ENCODE measurements at regions not wholly inside any gene's neighbourhood (a gene's known extent, or its start where the extent isn't known, plus 50 kb on each side); places are given as distances from the start of the nearest gene placed in this dataset.

DNA sequence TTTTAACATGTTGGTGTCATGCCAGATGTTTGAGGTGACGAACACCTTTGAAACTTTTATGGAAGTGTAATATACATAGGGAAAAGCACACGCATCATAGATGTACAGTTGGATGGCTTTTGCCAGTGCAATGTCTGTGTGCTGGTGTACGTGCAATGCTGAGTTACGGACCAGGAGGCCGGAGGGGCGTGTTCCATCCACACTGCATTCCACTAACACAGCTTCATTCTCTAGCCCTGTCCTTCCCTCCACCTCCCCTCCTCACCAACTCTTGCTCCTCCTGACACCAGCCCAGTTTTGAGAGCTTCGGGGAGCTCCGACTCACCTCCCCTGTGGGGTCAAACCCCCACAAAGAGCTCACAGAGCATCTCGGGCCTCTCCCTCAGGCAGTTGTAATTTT, 358.8 kb downstream of the C16orf95 start:
- DNase-seq (ENCODE audit: low spot score), result no peak

DNA sequence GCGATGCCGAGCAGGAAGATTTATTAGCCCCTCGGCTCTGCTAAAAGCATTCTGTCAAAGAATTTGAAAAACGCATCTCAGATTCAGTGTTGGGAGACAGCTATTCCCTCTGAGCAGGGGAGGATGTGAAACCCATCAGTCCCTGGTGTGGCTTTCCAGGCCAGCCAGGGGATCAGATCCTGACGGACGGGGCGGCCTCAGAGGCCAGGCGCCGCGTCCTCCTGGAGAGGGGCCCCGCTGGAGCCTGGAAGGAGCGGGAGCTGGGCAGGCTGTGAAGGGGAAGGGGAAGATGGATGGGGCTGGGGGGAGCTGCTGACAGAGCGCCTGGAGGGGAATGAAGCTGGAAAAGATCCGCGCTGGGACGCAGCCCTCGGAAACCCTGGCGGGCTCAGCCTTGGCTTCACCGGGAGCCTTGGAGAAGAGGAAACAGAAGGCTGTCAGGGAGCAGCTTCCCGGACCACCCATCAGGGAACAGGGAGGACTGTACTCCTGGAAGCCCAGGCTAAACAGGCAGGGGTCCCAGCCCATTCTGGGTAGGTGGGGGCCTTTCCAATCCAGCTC, 358.0 kb downstream of the C16orf95 start:
- DNase-seq (ENCODE audit: low spot score), result no peak

DNA sequence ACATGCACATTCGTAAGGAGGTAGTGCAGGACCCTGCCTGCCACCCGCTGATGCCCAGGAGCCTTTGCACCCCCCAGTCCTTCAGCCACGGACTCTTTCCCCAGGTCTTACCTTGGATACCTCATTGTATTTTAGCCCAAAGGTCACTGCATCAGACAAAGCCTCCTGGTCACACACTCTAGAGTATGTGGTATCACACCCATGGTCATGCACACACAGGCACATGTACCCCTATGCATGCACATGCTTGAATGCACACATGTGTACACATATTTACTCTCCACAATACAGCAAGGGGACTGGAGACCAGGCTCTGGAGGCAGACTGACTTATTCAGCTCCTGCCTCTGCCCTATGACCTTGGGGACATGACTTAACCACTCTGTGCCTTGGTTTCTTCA, 357.5 kb downstream of the C16orf95 start:
- no peak for DNase-seq (ENCODE audit: low spot score)

DNA sequence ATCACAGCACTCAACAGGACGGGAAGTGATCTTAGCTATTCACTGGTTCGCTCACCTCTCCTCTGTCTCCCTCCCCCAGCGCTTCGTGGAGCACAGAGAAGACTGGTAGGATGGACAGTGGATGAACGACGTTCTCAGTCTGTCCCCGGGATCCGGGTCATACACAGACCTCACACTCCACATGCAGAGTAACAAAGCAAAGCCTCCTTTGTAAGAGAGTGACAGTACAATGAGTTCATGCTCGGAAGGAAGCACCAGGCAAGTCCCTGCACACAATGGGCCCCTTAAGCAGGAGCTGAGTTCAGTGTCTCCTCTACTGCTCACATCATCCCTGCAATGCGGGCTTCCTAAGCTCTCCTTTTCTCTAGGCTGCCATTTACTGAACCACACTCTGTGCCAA, 356.9 kb downstream of the C16orf95 start:
- DNase-seq (ENCODE audit: low spot score), result no peak

DNA sequence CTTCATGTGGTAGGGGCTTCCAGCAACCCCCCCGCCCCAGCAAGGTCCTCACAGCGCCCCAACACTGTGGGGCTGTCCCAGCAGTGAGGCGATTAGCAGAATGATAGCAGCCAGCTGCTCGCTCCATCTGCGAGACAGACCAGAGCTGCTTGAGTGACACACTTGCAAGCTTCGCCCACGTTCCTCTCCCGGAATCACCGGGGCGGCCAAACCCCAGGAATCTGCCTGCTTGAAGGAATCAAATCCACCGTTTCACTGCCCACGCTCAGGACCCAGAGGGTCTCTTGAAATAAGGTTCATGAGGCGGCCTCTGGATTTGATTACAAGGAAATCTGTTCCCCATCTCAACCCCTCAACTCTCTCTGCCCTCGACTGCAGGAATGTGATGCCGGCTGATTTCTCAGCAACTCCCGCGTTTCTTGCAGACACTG, 356.0 kb downstream of the C16orf95 start:
- no peak for DNase-seq (ENCODE audit: low spot score)

DNA sequence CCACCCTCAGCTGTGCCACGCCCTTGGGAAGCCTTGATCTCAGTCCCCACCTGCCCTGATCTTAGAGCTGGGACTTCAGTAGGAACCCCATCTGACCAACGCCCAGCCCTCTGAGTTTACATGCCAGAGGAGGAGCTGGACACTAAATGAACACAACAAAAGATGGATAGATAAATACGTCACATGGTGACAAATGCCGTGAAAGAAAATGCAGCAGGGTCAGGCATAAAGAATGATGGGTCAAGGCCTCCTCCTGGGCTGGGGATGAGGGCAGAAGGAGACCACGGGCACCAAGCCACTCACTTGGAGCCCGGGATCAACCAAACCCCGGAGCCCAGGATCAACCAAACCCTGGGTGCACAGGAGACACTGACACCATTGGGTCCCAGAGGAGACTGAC, 354.9 kb downstream of the C16orf95 start:
- no peak for DNase-seq (ENCODE audit: low spot score)

DNA sequence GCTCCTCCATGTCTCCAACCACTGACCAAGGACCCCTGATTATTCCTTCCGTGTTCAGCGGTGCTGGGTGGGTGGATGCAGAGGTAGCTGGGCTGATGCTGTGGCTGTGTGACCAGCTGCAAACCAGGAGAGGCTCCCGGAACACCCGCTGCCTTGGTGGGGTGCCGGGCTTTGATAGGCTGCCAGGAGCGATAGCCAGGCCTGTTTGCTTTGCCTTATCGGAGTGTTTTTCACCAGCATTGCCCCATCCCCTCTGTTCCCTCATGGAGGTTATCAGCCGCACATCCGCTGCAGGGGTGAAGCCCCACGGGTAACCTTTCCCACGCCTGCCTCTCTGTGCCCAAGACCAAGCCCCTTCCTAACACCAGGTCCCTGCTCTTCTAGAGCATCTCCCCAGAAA, 354.3 kb downstream of the C16orf95 start:
- DNase-seq (ENCODE audit: low spot score), result no peak

DNA sequence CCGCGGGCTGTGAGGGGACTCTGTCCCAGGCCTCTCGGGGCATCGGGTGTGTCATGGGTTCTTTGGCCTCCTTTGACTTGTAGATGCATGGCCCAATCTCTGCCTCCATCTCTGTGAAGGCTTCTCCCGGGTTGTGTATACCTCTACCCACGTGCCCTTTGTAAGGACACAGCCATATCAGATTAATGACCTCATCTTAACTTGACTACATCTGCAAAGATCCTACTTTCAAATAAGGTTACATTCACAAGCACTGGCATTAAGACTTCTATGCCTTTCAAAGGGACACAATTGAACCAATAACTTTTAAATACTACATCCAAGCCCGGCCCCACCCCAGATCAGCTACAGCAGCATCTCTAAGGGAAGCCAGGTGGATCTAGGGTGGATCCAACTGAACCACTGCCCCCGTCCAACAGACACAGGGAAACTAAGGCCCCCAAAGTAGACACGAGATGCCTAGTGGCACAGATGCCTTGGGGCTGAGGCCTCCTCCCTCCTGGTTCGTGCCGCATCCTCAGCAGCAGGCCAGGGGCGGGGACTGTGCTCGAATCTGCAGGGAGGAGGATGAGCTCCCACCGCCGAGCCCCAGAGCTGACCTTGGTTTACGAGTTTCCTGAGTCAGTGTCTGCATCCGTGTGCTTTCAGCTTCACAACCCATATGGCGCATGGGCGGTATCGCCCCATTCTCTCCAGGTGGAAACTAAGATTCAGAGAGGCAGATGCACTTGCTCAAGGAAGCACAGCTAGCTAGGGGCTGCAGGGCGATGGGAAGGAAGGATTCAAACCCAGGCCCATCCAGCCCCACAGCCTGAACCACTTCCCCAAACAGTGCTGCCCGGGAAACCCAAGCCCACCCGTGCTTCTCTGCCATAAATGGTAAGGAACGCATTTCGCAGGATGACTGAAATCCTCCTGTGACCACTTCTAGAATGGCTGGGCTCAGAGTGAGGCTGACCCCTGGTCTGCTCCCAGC, 353.3 kb downstream of the C16orf95 start:
- DNase-seq (ENCODE audit: low spot score), result no peak

DNA sequence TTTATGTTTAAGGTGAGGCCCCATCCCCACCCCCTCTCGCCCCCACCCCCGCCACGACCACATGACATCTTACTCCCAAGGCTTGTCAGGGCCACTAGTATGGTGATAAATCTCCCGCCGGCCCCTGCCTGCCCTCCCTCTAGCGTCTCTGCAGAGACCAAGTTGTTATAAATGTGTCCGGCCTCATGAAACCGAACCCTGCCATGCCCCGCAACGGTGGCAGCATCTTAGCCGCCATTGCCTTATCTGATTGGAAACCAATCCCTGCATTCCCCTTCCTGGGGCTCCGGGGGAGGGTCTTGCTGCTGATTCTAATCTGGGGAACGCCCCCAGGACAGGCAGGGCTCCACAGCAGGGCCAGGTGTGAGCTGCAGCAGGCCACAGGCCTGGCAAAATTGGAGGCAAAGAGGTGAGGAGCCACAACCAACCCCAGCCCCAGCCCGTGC, 352.4 kb downstream of the C16orf95 start:
- DNase-seq (ENCODE audit: low spot score), result no peak

DNA sequence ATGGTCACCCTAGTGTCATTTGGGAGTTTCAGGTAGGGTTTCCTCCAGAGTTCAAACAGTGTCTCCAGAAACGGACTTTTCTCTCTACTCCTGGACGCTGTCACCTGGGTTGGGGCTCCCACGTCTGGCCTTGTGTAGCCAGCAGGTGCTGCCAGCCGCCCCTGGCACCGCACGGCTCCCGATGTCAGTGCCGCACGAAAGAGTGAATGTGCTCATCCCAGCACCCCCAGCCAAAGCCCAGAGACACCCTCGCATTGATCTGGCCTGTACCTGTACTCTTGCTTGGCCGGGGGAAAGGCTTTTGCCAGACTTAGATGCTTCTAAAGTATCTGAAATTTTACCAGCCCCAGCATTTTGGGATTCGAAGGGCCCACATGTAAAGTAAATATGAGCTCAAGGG, 351.9 kb downstream of the C16orf95 start:
- no peak for DNase-seq (ENCODE audit: low spot score)

DNA sequence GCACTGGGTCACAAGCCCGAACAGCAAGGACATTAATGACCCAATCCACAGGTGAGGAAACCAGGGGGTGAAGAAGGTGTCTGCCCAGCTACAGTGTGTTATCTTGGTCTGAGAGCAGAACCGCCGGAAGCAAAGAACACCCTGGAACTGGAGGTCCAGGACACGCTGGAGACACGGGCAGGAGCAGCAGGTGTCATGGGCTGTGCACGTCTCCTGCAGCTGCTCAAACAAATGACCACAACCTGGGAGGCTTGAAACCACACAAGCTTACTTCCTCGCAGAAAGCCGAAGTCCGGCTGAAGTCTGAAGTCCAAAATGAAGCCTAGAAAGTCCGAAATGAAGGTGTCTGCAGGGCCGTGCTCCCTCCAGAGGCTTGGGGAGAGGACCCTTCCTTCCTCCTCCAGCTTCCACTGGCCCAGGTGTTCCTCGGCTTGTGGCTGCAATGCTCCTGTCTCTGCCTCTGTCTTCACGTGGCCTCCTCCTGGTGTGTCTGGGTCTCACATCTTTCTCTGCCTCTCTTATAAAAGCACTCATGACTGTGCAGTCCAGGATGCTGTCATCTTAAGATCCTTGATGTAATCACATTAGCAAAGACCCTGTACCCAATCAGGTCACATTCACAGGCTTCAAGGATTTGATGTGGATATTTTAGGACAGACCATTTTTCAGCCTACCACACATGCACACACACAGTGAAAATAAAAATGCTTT, 351.2 kb downstream of the C16orf95 start:
- DNase-seq (ENCODE audit: low spot score), result no peak

DNA sequence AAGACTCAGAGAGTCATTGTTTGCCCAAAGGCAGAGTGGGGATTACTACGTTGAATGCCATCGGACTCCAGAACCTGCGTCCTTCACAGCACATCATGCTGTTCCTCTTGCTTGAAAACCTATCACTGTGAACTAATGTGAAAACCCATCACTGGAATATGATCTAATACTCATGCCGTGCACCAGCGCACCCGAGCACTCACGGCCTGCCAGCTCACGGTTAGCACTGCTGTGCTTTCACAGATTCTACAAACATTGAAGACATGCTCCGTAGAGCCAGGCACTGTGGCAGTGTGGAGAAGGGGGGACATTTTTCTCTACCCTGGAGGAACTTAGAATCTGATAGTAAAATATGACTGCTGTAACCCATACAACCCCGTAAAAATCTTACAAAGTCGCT, 350.4 kb downstream of the C16orf95 start:
- DNase-seq (ENCODE audit: low spot score), result no peak

DNA sequence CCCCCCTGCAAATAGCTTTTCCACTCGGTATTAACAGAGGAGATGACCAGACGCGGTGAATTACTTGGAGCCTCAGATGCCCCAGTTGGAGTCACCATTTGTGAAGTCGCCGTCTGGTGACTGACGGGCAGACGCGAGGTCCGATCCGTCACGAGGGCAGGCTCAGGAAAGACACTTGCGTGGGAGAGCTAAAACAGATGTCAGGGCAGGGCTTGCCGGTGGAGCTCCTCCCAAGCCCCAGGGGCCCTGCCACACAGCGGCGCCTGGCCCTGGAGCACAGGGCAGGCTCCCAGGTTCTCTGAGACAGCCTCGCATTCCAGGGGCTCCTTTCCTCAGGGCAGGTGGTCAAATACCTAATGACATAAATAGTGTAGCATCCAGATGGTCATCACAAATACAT, 348.3 kb downstream of the C16orf95 start:
- no peak for DNase-seq (ENCODE audit: low spot score)

DNA sequence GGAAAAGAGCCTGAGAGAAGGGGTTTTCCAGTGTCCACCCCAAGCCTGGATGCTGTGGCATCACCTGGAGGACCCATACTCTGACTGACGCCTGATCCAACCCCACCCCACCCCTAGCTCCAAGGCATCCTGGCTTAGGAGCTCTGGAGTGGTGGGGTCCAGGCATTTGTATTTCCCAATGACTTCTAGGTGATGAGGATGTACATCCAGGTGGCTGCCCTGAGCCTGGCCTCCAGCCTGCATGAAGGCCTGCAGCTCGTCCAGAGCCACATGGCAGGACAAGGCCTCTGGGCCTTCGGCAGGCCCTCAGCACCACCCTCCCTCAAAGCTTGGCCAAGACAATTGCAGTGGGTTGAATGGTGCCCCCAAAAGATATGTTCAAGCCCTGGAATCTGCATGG, 347.5 kb downstream of the C16orf95 start:
- DNase-seq (ENCODE audit: low spot score), result no peak

DNA sequence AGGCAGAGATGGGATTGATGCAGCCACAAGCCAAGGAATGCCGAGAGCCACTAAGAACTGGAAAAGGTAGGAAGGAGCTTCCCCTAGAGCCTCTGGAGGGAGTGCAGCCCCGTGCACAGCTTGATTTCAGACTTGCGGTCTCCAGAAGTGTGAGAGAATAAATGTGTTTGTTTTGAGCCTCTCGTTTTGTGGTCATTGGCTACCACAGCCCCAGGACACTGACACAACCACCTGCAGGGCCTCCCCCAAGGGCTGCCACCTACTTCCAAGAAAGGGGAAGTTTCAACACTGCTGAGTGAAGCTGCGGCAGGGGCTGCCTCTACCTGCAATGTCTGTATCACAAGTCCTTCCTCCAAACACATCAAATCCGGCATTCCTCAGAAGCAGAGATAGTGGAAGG, 346.9 kb downstream of the C16orf95 start:
- no peak for DNase-seq (ENCODE audit: low spot score)

DNA sequence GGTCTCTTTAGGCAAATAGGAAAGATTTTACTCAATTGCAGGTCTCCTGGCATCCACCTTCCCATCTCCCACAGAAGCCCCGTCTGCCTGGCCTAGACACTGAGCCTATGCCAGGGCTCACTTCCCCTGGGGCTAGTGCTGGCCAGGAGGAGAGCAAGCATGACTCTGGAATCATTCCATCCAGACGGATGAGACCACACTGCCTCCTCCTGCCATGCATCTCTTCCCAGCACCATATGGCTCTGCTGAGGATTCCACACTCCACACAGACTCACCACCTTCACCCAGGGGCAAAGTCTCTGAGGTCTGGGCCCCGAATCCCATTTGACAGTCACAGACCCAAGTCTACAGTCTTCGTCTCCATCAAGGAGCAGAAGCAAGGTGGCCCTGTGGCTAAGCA, 346.5 kb downstream of the C16orf95 start:
- DNase-seq (ENCODE audit: low spot score), result no peak

DNA sequence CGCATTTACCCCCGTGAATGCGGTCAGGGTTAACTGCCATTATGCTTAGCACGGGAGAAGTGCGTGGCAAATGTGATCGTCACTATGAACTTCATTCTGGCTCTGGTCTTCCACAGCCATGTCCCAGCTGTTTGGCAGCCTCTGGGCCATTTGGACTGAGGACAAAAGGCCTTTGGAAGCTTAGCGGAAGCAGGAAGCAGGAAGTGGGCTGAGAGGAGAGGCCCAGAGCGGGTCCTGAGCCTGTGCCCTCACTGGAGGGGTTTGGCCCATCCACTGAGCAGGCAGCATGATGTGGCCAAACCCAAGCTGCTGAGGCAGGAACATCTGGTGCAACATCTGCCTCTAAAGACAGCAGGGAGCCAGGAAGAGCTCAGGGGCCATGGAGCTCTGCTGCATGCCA, 345.9 kb downstream of the C16orf95 start:
- DNase-seq (ENCODE audit: low spot score), result no peak

DNA sequence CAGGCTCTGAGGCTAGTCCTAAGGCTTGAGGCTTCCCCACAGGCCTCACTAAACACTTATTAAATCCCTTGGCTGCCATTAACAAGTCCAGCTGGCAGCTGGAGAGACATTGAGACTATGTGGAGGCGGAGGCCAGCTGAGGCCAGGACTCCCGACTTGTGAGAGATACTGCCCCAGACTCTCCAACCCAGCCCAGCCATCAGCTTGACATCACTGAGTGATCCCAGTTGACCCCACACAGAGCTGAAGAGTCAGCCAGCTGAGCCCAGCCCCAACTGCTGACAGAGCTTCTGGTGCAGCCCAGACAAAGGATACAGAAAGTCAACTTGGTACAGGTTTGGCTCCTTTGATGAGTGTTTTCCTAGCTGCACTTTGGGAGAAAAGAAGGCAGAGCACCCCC, 343.1 kb downstream of the C16orf95 start:
- no peak for DNase-seq (ENCODE audit: low spot score)

DNA sequence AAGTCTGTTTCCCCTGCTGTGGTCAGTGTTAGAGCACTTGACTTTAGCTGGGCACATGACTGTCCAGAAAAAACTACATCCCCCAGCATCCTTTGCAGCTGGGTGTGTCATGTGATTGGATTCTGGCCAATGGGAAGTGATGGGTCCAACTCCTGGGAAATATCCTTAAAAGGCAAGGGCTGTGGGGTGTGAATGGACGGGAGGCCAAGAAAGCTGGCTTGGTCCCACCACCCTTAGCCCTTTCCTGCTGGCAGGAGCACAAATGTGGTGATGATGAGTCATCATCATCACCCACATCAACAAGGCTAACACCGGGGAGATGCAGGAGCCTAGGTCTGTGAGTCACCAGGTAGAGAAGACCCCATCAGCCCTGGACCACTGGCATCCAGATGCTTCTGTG, 341.7 kb downstream of the C16orf95 start:
- DNase-seq (ENCODE audit: low spot score), result peak; percentile 20

DNA sequence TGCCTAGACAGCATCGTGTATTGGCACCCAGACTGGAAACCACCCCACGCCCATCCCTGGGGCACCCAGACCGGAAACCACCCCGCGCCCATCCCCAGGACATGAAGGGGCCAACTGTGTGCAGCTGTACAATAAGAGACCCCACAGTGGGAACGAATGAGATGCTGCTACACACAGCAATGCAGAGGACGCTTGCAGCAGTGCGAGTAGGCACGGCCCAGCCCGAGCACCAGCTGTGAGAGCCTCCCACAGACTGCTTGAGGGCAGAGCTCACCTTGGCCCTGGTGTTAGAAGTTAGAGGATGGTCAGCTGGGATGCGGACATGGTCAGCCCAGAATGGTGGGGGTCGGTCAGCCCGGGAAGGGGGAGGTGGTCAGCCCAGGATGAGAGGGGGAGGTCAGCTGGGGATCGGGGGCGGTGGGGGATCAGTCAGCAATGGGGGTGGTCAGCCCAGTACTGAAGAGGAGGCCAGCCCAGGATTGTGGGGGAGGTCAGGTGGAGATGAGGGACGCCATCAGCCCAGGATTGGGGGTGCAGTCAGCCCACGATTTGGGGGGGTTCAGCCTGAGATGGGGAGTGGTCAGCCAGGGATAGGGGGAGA, 340.0 kb downstream of the C16orf95 start:
- no peak for DNase-seq (ENCODE audit: low spot score)

DNA sequence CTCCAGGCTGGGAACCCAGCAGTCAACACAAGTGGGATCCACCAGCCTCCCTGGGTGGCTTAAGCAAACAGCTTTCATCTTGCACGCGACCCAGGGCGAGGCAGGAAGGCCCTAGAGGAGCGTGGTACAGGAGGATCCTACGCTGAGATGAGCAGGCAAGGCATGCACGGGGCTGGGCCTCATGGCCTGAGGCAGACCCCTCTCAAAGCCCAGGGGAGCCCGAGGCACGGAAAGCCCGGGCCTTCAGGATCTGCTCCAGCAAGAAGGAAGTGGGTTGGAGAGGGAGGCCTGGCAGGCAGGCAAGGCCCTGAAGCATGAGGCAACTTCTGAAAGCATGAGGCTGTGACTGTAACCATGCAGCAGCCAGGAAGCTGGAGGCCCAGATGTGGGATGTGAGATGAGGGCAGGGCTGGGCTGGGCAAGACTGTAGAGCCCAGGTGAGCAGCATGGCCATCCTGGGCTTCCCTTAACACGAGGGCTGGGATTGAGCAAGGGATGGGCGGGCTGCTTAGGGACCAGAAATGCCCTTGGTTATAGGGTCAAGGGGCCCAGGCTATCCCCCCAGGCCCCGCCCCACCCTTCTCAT, 338.7 kb downstream of the C16orf95 start:
- no peak for DNase-seq (ENCODE audit: low spot score)

DNA sequence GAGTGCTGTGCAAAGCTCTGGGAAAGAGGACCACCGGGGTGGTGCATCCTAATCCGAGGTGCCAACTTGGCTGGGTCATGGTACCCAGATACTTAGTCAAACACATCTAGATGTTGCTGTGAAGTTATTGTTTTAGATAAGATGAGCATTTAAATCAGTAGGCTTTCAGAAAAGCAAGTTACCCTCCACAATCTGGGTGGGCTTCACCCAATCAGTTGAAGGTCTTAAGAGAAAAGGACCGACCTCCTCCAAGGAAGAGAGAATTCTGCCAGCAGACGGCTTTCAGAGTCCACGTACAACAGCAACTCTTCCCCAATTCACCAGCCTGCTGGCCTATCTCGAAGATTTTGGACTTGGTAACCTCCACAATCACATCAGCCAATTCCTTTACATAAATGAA, 338.1 kb downstream of the C16orf95 start:
- DNase-seq (ENCODE audit: low spot score), result no peak
